ENCODE measurements at regions not wholly inside any gene's neighbourhood (a gene's known extent, or its start where the extent isn't known, plus 50 kb on each side); places are given as distances from the start of the nearest gene placed in this dataset.

DNA sequence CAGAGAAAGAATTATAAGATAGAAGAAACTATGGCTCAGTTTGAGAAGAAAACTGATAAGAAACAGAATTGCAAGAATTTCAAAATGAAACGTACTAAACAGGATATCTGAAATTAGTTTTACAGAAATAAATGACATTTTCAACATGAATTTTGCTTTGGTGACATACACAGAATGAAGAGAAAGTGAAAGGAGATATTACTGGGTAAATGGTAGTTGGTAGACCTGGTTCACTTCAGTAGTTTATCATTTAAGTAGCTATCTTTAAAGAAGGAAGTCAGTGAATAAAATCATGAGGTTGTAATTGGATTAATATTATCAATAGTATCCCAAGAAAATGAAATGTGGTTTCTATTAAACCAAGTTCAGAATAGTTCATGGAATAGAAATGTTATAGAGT is 395.5 kb upstream of the SMIM31 start:
- H3K9ac ChIP-seq (ENCODE audit: low read depth, low read length), result no peak overlapping the region
- H3K9me3 ChIP-seq (ENCODE audit: control insufficient read depth, insufficient read depth, low read length), result no peaks in the 10 kb centered on the region
- no peaks in the 10 kb centered on the region for H3K36me3 ChIP-seq (ENCODE audit: insufficient read depth, low read length)
- H3K4me1 ChIP-seq (ENCODE audit: insufficient read depth, low read length), result no peaks in the 10 kb centered on the region

GRCh38 chr4:164359881-164360280 is 394.1 kb upstream of the SMIM31 start:
- no peaks in the 10 kb centered on the region for H3K36me3 ChIP-seq (ENCODE audit: insufficient read depth, low read length)
- H3K9ac ChIP-seq (ENCODE audit: low read depth, low read length), result no peak overlapping the region
- no peaks in the 10 kb centered on the region for H3K4me1 ChIP-seq (ENCODE audit: insufficient read depth, low read length)
- H3K9me3 ChIP-seq (ENCODE audit: control insufficient read depth, insufficient read depth, low read length), result no peaks in the 10 kb centered on the region

- no peaks in the 10 kb centered on the region for H3K9me3 ChIP-seq (ENCODE audit: control insufficient read depth, insufficient read depth, low read length)
- no peak overlapping the region for H3K9ac ChIP-seq (ENCODE audit: low read depth, low read length)
- no peaks in the 10 kb centered on the region for H3K4me1 ChIP-seq (ENCODE audit: insufficient read depth, low read length)
- H3K36me3 ChIP-seq (ENCODE audit: insufficient read depth, low read length), result no peaks in the 10 kb centered on the region
Measured at GRCh38 chr4:164368894-164369293, 385.0 kb upstream of the SMIM31 start.

DNA sequence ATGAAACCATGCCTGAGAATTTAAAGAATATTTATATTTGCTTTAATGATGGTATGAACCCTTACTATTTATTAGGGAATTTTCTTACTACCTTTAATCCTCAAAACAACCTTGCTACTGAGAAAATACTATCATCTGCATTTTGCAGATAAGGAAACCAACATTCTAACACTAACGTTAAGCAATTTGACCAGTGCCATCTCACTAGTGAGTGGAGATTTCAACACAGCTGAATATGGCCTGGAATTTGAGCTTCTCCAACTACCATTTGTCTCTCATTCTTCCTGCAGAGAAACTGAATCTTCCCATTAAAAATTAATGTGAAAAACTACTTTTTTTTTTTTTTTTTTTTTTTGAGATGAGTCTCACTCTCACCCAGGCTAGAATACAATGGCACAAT is 380.9 kb upstream of the SMIM31 start:
- Histone ChIP-seq H3K4me1 (ENCODE audit: insufficient read depth, low read length) (no peaks in the 10 kb centered on the region), H3K9ac (ENCODE audit: low read depth, low read length) (no peak overlapping the region), H3K36me3 (ENCODE audit: insufficient read depth, low read length) (no peaks in the 10 kb centered on the region), H3K9me3 (ENCODE audit: control insufficient read depth, insufficient read depth, low read length) (no peaks in the 10 kb centered on the region)

DNA sequence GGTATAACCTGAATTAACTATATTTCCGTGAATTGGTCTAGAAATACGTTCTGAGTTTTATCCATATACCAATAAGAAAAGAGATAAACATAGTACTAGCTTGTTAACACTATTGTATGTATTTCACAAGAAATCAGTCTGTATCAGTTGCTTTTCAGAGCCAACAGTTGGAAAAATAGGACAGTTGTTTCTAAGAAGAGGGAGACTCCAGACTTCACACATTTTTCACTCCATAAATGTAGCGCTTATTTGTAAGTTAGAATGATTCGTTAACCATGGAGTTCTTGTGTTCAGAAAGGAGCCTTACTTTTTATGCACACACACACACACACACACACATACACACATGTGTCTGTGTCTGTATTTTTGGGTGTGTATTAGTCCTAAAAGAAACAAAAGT is 376.7 kb upstream of the SMIM31 start:
- Histone ChIP-seq H3K9ac (ENCODE audit: low read depth, low read length) (no peak overlapping the region), H3K4me1 (ENCODE audit: insufficient read depth, low read length) (no peaks in the 10 kb centered on the region), H3K9me3 (ENCODE audit: control insufficient read depth, insufficient read depth, low read length) (no peaks in the 10 kb centered on the region), H3K36me3 (ENCODE audit: insufficient read depth, low read length) (no peaks in the 10 kb centered on the region)

DNA sequence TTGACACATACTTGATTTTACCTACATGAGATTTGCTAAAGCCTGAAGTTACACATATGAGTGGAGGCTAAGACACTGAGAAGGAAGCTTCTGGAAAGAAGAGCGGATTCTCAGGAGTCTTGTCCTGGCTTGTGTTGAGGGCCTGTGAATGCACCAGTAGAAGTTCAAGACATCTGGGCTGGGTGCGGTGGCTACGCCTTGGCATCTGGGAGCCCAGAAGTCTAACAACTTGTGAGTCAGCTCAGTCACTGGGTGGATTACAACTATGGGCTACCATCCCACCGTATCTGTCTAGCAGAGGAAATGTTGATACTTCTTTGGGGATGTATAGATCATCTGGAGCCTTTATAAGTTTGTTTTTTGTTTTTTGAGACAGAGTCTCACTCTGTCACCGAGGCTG is 375.6 kb upstream of the SMIM31 start:
- Histone ChIP-seq H3K36me3 (ENCODE audit: insufficient read depth, low read length) (no peaks in the 10 kb centered on the region), H3K9me3 (ENCODE audit: control insufficient read depth, insufficient read depth, low read length) (no peaks in the 10 kb centered on the region), H3K4me1 (ENCODE audit: insufficient read depth, low read length) (no peaks in the 10 kb centered on the region), H3K9ac (ENCODE audit: low read depth, low read length) (no peak overlapping the region)

- no peaks in the 10 kb centered on the region for H3K36me3 ChIP-seq (ENCODE audit: insufficient read depth, low read length)
- no peaks in the 10 kb centered on the region for H3K4me1 ChIP-seq (ENCODE audit: insufficient read depth, low read length)
- no peaks in the 10 kb centered on the region for H3K9me3 ChIP-seq (ENCODE audit: control insufficient read depth, insufficient read depth, low read length)
- H3K9ac ChIP-seq (ENCODE audit: low read depth, low read length), result no peak overlapping the region
Measured at GRCh38 chr4:164379694-164380093, 374.2 kb upstream of the SMIM31 start.

DNA sequence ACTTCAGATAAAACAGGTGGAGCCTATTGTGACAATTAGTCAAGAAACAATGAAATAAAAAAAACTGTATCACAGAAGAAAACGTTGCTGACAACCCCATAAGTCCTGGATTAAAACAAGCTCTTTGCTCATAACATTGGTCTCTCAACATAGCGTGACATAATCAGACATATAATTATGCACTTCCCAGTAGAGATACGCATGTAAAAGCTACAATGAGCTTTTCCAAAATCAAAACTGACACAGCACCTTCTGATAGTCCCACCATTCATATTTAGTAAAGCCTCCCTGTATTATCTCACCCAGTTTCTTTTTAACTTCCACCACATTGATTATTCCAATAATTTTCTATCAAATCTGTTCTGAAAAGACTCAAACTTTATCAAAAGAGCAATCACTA is 372.1 kb upstream of the SMIM31 start:
- Histone ChIP-seq H3K9me3 (ENCODE audit: control insufficient read depth, insufficient read depth, low read length) (no peaks in the 10 kb centered on the region), H3K9ac (ENCODE audit: low read depth, low read length) (no peak overlapping the region), H3K4me1 (ENCODE audit: insufficient read depth, low read length) (no peaks in the 10 kb centered on the region), H3K36me3 (ENCODE audit: insufficient read depth, low read length) (no peaks in the 10 kb centered on the region)

DNA sequence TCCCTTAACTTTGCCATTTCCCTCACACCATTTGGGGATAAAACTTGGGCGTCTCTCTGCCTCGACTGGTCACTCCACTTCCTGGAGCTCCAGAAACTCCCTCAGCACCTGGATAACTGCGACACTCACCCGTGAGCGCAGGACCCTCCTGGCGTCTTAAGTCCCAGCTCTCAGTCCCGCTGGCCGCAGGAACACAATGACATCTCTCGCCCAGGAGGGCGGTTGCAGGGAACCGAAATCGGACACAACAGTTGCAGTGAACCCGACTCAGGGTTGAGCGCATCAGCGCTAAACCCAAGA is 370.9 kb upstream of the SMIM31 start:
- peak overlapping the region; percentile 47 for H3K9ac ChIP-seq (ENCODE audit: low read depth, low read length)
- H3K36me3 ChIP-seq (ENCODE audit: insufficient read depth, low read length), result no peaks in the 10 kb centered on the region
- no peaks in the 10 kb centered on the region for H3K9me3 ChIP-seq (ENCODE audit: control insufficient read depth, insufficient read depth, low read length)
- no peaks in the 10 kb centered on the region for H3K4me1 ChIP-seq (ENCODE audit: insufficient read depth, low read length)

DNA sequence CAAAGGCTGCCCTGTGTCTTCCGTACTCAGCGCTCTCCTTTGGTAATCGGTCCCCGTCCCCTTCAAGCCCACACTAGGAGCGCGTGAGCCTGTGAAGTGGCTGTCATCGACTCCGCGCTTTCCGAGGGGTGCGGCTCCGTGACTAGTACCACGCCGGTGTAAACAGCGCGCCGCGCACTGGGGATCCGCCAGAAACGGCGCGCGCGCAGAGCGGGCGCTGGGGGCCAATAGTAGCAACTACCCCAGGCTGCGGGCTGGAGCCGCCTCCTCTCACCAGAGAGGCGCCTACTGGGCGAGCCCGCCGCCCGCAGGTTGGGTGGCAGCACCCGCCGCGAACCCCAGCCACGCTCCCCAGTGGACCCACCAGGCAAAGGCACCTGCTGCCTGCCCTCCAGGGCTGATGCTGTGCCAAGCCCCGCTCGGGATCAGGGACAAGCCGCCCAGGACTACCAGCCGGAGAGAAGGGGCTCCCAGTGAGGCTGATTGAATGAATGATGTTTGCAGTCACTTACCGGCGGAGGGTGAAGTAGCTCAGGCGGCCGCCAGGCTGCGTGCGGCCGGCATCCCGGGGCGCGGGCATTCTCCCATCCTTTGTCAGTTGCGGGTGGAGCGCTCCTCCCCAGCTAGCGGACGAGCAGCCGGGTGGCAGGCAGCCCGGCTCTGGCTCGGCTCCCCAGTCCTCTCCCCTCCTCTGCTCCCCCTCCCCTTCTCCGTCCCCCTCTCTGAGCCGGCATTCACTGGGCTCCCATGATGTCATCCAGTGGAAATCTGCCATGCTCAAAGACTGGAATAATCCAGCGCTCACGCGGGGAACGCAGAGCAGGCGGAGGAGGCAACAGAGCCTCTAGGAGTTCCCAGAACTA is 370.3 kb upstream of the SMIM31 start:
- H3K9me3 ChIP-seq (ENCODE audit: control insufficient read depth, insufficient read depth, low read length), result no peaks in the 10 kb centered on the region
- H3K36me3 ChIP-seq (ENCODE audit: insufficient read depth, low read length), result no peaks in the 10 kb centered on the region
- no peaks in the 10 kb centered on the region for H3K4me1 ChIP-seq (ENCODE audit: insufficient read depth, low read length)
- peak overlapping the region; percentile 47 for H3K9ac ChIP-seq (ENCODE audit: low read depth, low read length)

DNA sequence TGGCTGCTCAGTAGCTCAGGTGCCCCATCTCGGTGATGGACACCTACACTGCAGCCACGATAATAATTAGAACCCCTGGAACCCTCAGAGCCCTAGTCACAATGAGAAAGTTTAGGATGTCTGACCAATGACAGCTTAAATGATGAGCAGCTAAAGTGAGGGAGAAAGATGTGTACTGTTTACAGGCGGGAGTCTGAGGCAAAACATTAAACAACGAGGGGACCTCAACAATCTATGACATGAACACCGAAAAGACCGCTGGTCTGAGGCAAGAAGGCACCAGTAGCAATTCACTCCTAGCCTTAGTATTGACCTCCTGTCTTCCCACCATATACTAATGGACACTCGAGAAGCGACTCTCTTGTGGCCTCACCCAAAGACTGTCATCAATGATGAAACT is 369.5 kb upstream of the SMIM31 start:
- no peaks in the 10 kb centered on the region for H3K4me1 ChIP-seq (ENCODE audit: insufficient read depth, low read length)
- H3K9me3 ChIP-seq (ENCODE audit: control insufficient read depth, insufficient read depth, low read length), result no peaks in the 10 kb centered on the region
- H3K9ac ChIP-seq (ENCODE audit: low read depth, low read length), result peak overlapping the region; percentile 47; the same call in 1 of the 2 replicates
- H3K36me3 ChIP-seq (ENCODE audit: insufficient read depth, low read length), result no peaks in the 10 kb centered on the region

DNA sequence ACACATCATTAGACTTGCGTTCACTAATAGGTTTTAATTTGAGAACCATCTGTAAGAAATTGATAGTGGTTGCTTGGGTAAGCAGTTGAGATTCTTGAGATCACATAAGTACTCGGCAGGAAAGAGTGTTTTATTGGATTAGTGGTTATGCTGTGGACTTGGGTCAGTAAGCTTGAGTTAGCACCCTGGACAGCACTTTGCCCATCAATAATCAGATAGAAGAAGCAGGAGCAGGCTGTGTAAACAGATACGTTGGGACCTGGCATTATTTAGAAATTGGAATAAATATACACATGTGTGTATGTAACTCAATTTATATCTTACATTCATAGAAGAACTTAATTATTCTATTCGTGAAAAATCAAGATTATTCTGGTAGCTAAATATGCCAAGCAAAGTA is 357.5 kb upstream of the SMIM31 start:
- H3K9ac ChIP-seq (ENCODE audit: low read depth, low read length), result no peak overlapping the region
- no peaks in the 10 kb centered on the region for H3K9me3 ChIP-seq (ENCODE audit: control insufficient read depth, insufficient read depth, low read length)
- H3K36me3 ChIP-seq (ENCODE audit: insufficient read depth, low read length), result no peaks in the 10 kb centered on the region
- no peaks in the 10 kb centered on the region for H3K4me1 ChIP-seq (ENCODE audit: insufficient read depth, low read length)

DNA sequence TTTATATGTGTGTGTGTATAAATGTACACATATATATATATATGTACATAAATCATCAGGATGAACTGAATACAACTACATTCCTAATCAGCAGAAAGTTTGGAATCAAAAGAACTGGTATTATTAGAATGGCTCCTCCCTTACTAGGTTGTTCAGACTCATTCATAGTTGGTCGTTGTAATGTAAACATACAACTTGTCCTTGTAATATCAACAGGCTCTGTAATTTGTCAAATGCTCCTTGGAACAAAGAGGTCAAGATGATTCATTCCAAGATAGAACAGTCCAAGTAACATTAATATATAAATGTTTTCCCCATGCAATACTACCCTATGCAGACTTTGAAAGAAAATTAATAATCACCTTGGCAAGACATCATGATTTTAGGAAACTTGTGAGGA is 351.4 kb upstream of the SMIM31 start:
- Histone ChIP-seq H3K4me1 (ENCODE audit: insufficient read depth, low read length) (no peaks in the 10 kb centered on the region), H3K9ac (ENCODE audit: low read depth, low read length) (no peak overlapping the region), H3K9me3 (ENCODE audit: control insufficient read depth, insufficient read depth, low read length) (no peaks in the 10 kb centered on the region), H3K36me3 (ENCODE audit: insufficient read depth, low read length) (no peaks in the 10 kb centered on the region)

GRCh38 chr4:164405774-164406173 is 348.2 kb upstream of the SMIM31 start:
- Histone ChIP-seq H3K36me3 (ENCODE audit: insufficient read depth, low read length) (no peaks in the 10 kb centered on the region), H3K4me1 (ENCODE audit: insufficient read depth, low read length) (no peaks in the 10 kb centered on the region), H3K9ac (ENCODE audit: low read depth, low read length) (no peak overlapping the region)

DNA sequence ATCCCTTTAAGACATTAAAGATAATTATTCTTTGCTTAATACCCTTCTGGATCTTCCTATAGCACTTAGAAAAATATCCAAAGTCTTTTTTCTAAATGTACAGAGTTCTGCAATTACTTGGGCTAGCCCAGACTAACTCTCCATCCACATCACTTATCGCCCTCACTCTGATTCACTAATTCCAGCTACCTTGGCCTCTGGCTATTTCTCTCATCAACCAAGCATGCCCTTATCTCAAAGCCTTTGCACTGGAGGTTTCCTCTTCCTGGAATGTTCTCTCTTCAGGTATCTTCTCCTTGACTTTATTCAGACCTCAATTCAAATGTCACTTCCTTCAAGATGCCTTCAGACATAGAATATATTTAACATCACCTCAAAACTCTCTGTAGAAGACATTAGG is 345.1 kb upstream of the SMIM31 start:
- no peaks in the 10 kb centered on the region for H3K4me1 ChIP-seq (ENCODE audit: insufficient read depth, low read length)
- H3K9me3 ChIP-seq (ENCODE audit: control insufficient read depth, insufficient read depth, low read length), result no peaks in the 10 kb centered on the region
- no peaks in the 10 kb centered on the region for H3K36me3 ChIP-seq (ENCODE audit: insufficient read depth, low read length)
- H3K9ac ChIP-seq (ENCODE audit: low read depth, low read length), result no peak overlapping the region

More at GRCh38 chr4:164405774-164406173, 348.2 kb upstream of the SMIM31 start:
- H3K9me3 ChIP-seq (ENCODE audit: control insufficient read depth, insufficient read depth, low read length), result no peaks in the 10 kb centered on the region

Data from ES-I3 (cell line).